ENCODE measurements at regions not wholly inside any gene's neighbourhood (a gene's known extent, or its start where the extent isn't known, plus 50 kb on each side); places are given as distances from the start of the nearest gene placed in this dataset.
"Not testable (repeated sequence)": the region's sequence is repeated elsewhere in the genome, so short reads cannot be mapped to it uniquely, and the experiment has no call there.

- peaks cover 0 to 12% (median 1%) of the 10 kb centered on the region in 4 donors for H3K36me3 ChIP-seq
- H3K4me1 ChIP-seq: peaks cover 0 to 4% (median 1%) of the 10 kb centered on the region in 4 donors
- H3K9me3 ChIP-seq: no peaks in the 10 kb centered on the region
- 62% methylated on average over 4 of the region's 14 CpGs for WGBS (ENCODE audit: insufficient coverage, low coverage, low lambda C conversion rate, missing lambda C conversion rate)
- no peak overlapping the region for H3K27ac ChIP-seq
- TF ChIP-seq POLR2A (IDR thresholded peaks at IDR 0.05): no peak
- TF ChIP-seq, protein P1, sequence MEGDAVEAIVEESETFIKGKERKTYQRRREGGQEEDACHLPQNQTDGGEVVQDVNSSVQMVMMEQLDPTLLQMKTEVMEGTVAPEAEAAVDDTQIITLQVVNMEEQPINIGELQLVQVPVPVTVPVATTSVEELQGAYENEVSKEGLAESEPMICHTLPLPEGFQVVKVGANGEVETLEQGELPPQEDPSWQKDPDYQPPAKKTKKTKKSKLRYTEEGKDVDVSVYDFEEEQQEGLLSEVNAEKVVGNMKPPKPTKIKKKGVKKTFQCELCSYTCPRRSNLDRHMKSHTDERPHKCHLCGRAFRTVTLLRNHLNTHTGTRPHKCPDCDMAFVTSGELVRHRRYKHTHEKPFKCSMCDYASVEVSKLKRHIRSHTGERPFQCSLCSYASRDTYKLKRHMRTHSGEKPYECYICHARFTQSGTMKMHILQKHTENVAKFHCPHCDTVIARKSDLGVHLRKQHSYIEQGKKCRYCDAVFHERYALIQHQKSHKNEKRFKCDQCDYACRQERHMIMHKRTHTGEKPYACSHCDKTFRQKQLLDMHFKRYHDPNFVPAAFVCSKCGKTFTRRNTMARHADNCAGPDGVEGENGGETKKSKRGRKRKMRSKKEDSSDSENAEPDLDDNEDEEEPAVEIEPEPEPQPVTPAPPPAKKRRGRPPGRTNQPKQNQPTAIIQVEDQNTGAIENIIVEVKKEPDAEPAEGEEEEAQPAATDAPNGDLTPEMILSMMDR (IDR thresholded peaks at IDR 0.05): no peak
- no peak overlapping the region for H3K4me3 ChIP-seq
- DNase-seq (no peak), ATAC-seq (peak in 3 of 4 donors; percentile 23 to 32 (median 25))
- intact Hi-C loops (cut with DNase I): no loop called here
- no peaks in the 10 kb centered on the region for H3K27me3 ChIP-seq
Observed at GRCh38 chr7:66542528-66543269, 86.0 kb upstream of the KCTD7 start.

- Histone ChIP-seq H3K9me3 (no peaks in the 10 kb centered on the region), H3K27me3 (no peaks in the 10 kb centered on the region), H3K27ac (no peak overlapping the region), H3K4me1 (no peaks in the 10 kb centered on the region), H3K36me3 (peaks cover 0 to 45% (median 10%) of the 10 kb centered on the region in 4 donors), H3K4me3 (no peak overlapping the region)
- intact Hi-C loops (cut with DNase I): no loop called here
- 100% methylated on average over 1 of the region's 6 CpGs for WGBS (ENCODE audit: insufficient coverage, low coverage, low lambda C conversion rate, missing lambda C conversion rate)
- TF ChIP-seq POLR2A (IDR thresholded peaks at IDR 0.05): no peak
- TF ChIP-seq, protein P1 (IDR thresholded peaks at IDR 0.05): no peak
- peak in 1 of 4 donors; percentile 34 for ATAC-seq
- peak in 1 of 3 donors; percentile 31 for DNase-seq
Observed at GRCh38 chr7:66549466-66549865, 79.2 kb upstream of the KCTD7 start.

DNA sequence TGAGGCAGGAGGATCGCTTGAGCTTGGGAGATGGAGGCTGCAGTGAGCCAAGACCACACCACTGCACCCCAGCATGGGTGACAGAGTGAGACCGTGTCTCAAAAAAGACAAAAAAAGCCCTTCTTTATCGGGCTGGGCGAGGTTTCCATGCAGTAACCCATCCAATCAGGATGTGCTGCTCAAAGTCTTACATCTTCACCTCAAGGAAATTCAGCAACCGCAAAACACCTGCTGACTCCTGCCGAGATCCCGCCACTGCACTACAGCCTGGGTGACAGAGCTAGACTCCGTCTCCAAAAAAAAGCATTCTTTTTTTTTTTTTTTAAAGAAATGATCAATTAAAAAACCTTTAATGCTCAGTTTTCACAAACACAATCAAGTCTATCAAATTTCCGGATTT lies 75.7 kb upstream of the KCTD7 start:
- Histone ChIP-seq H3K36me3 (peaks cover 0 to 46% (median 10%) of the 10 kb centered on the region in 4 donors), H3K27ac (no peak overlapping the region), H3K9me3 (no peaks in the 10 kb centered on the region), H3K27me3 (no peaks in the 10 kb centered on the region), H3K4me1 (no peaks in the 10 kb centered on the region), H3K4me3 (no peak overlapping the region)
- DNase-seq: peak in 1 of 3 donors; percentile 15
- whole genome bisulfite sequencing (ENCODE audit: insufficient coverage, low coverage, low lambda C conversion rate, missing lambda C conversion rate): 89% methylated on average over 2 of the region's 9 CpGs
- intact Hi-C loops (cut with DNase I): no loop called here
- no peak for TF ChIP-seq POLR2A (IDR thresholded peaks at IDR 0.05)
- TF ChIP-seq, protein P1 (IDR thresholded peaks at IDR 0.05): no peak
- no peak for ATAC-seq

- DNase-seq; H3K4me3 ChIP-seq; ATAC-seq; H3K4me1 ChIP-seq; intact Hi-C loops (cut with DNase I); H3K27me3 ChIP-seq; H3K9me3 ChIP-seq; H3K27ac ChIP-seq: not testable (repeated sequence)
- WGBS (ENCODE audit: insufficient coverage, low coverage, low lambda C conversion rate, missing lambda C conversion rate): 85% methylated on average over 2 of the region's 2 CpGs
- H3K36me3 ChIP-seq: peaks cover 0 to 44% (median 10%) of the 10 kb centered on the region in 4 donors
Observed at GRCh38 chr7:66553675-66554074, 75.0 kb upstream of the KCTD7 start.

- H3K27ac ChIP-seq; DNase-seq; H3K4me1 ChIP-seq; intact Hi-C loops (cut with DNase I); H3K9me3 ChIP-seq; ATAC-seq; H3K27me3 ChIP-seq; H3K4me3 ChIP-seq: not testable (repeated sequence)
- H3K36me3 ChIP-seq: peaks cover 0 to 44% (median 11%) of the 10 kb centered on the region in 4 donors
- WGBS (ENCODE audit: insufficient coverage, low coverage, low lambda C conversion rate, missing lambda C conversion rate): 89% methylated on average over 7 of the region's 8 CpGs
Observed at GRCh38 chr7:66554291-66554690, 74.4 kb upstream of the KCTD7 start.

DNA sequence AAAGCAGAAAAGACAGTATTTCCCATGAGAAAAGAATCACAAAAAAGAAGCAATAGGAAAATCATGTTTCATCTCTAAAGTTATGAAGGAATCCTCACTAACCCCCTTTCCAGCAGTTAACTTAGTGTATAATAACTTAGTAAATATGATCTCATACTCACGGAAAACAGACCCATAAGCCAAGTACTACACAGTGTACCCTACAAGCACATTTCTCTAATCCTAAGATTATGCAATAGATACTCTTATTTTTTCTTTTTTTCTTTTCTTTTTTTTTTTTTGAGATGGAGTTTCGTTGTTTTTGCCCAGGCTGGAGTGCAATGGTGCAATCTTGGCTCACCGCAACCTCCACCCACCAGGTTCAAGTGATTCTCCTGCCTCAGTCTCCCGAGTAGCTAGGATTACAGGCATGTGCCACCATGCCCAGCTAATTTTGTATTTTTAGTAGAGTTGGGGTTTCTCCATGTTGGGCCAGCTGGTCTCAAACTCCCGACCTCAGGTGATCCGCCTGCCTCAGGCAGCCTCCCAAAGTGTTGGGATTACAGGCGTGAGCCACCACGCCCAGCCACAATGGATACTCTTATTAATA lies 73.7 kb upstream of the KCTD7 start:
- H3K27me3 ChIP-seq; H3K4me3 ChIP-seq; intact Hi-C loops (cut with DNase I); DNase-seq; H3K4me1 ChIP-seq; H3K27ac ChIP-seq; ATAC-seq; H3K9me3 ChIP-seq: not testable (repeated sequence)
- 95% methylated on average over 4 of the region's 8 CpGs for WGBS (ENCODE audit: insufficient coverage, low coverage, low lambda C conversion rate, missing lambda C conversion rate)
- peaks cover 0 to 44% (median 12%) of the 10 kb centered on the region in 4 donors for H3K36me3 ChIP-seq

Measured in right lobe of liver (tissue), 6 donors.